SK-N-SH treated with all-trans-retinoic acid at 6 μM for 48 hours (cell line): ENCODE measurements at regions not wholly inside any gene's neighbourhood (a gene's known extent, or its start where the extent isn't known, plus 50 kb on each side); places are given as distances from the start of the nearest gene placed in this dataset.

Experiments used
- ATAC-seq: fragments of 200-7000 bp; cut with Tn5 transposase; 3 replicates; pipeline ENCODE4 v1.9.1; 2020; ENCODE audit warnings: mild to moderate bottlenecking, moderate library complexity
- ARNTL ChIP-seq: fragments of 450-650 bp; formaldehyde crosslinking; IDR thresholded peaks from 2 replicates; pipeline ENCODE4 v1.5.0; 2020; ENCODE audit warnings: low read depth, mild to moderate bottlenecking, moderate library complexity, borderline replicate concordance
- BACH2 ChIP-seq: fragments of 250-450 bp; sonication (Bioruptor Pico); IDR thresholded peaks from 2 replicates; pipeline ENCODE4 v1.9.0; 2021; ENCODE audit warnings: mild to moderate bottlenecking, borderline replicate concordance
- CREB5 ChIP-seq: fragments of 250-450 bp; sonication (Bioruptor Pico); IDR thresholded peaks from 2 replicates; pipeline ENCODE4 v1.5.1; 2020; ENCODE audit warnings: low read depth, mild to moderate bottlenecking, moderate library complexity
- CSDC2 ChIP-seq: fragments of 250-450 bp; sonication (Bioruptor Pico); IDR thresholded peaks from 2 replicates; pipeline ENCODE4 v1.5.0; 2020; ENCODE audit warnings: mild to moderate bottlenecking, moderate library complexity
- CSRNP3 ChIP-seq: fragments of 250-450 bp; sonication (Bioruptor Pico); IDR thresholded peaks from 2 replicates; pipeline ENCODE4 v1.5.1; 2021; ENCODE audit warnings: mild to moderate bottlenecking, moderate library complexity
- ESRRG ChIP-seq: fragments of 250-450 bp; sonication (Bioruptor Pico); IDR thresholded peaks from 2 replicates; pipeline ENCODE4 v1.6.1; 2021; ENCODE audit warnings: mild to moderate bottlenecking
- ISL1 ChIP-seq: fragments of 250-450 bp; sonication (Bioruptor Pico); IDR thresholded peaks from 2 replicates; pipeline ENCODE4 v2.1.2; 2022; ENCODE audit warnings: mild to moderate bottlenecking, moderate library complexity
- OSR1 ChIP-seq: fragments of 250-450 bp; sonication (Bioruptor Pico); IDR thresholded peaks from 2 replicates; pipeline ENCODE4 v1.8.0; 2022; ENCODE audit warnings: moderate library complexity, mild to moderate bottlenecking, inconsistent platforms
- PATZ1 ChIP-seq: fragments of 250-450 bp; sonication (Bioruptor Pico); IDR thresholded peaks from 2 replicates; pipeline ENCODE4 v1.8.0; 2020; ENCODE audit warnings: mild to moderate bottlenecking, moderate library complexity, borderline replicate concordance
- POU6F1 ChIP-seq: fragments of 250-450 bp; sonication (Bioruptor Pico); IDR thresholded peaks from 2 replicates; pipeline ENCODE4 v1.8.0; 2021; ENCODE audit warnings: low read depth, mild to moderate bottlenecking, moderate library complexity, borderline replicate concordance
- PPARA ChIP-seq: fragments of 250-450 bp; sonication (Bioruptor Pico); IDR thresholded peaks from 2 replicates; pipeline ENCODE4 v1.5.0; 2020; ENCODE audit warnings: mild to moderate bottlenecking, borderline replicate concordance
- RARB ChIP-seq: fragments of 250-450 bp; sonication (Bioruptor Pico); IDR thresholded peaks from 2 replicates; pipeline ENCODE4 v1.8.0; 2021; ENCODE audit warnings: mild to moderate bottlenecking, moderate library complexity
- SNAI2 ChIP-seq: fragments of 250-450 bp; sonication (Bioruptor Pico); IDR thresholded peaks from 2 replicates; pipeline ENCODE4 v1.5.0; 2020; ENCODE audit warnings: mild to moderate bottlenecking, moderate library complexity
- TCF4 ChIP-seq: fragments of 250-450 bp; sonication (Bioruptor Pico); IDR thresholded peaks from 2 replicates; pipeline ENCODE4 v1.8.0; 2021; ENCODE audit warnings: mild to moderate bottlenecking, moderate library complexity, borderline replicate concordance
- TOX ChIP-seq: fragments of 250-450 bp; sonication (Bioruptor Pico); IDR thresholded peaks from 2 replicates; pipeline ENCODE4 v1.8.0; 2021; ENCODE audit warnings: mild to moderate bottlenecking, moderate library complexity, borderline replicate concordance
- ZC3H10 ChIP-seq: fragments of 250-450 bp; sonication (Bioruptor Pico); IDR thresholded peaks from 2 replicates; pipeline ENCODE4 v1.5.1; 2021; ENCODE audit warnings: mild to moderate bottlenecking, moderate library complexity
- ZFP3 ChIP-seq: fragments of 250-450 bp; sonication (Bioruptor Pico); IDR thresholded peaks from 2 replicates; pipeline ENCODE4 v1.5.0; 2020; ENCODE audit warnings: mild to moderate bottlenecking, moderate library complexity
- ZFP30 ChIP-seq: fragments of 450-650 bp; formaldehyde crosslinking; IDR thresholded peaks from 2 replicates; pipeline ENCODE4 v1.5.0; 2022; ENCODE audit warnings: mild to moderate bottlenecking, moderate library complexity
- ZNF565 ChIP-seq: fragments of 450-650 bp; formaldehyde crosslinking; conservative IDR thresholded peaks from 2 replicates; pipeline ENCODE4 v1.5.0; 2020; ENCODE audit warnings: low read depth, mild to moderate bottlenecking, moderate library complexity
- ZNF70 ChIP-seq: fragments of 450-650 bp; formaldehyde crosslinking; IDR thresholded peaks from 2 replicates; pipeline ENCODE4 v1.5.0; 2020; ENCODE audit warnings: mild to moderate bottlenecking, moderate library complexity
- ZNF8 ChIP-seq: fragments of 450-650 bp; formaldehyde crosslinking; IDR thresholded peaks from 2 replicates; pipeline ENCODE4 v1.5.0; 2020; ENCODE audit warnings: mild to moderate bottlenecking, moderate library complexity

GRCh38 chr7:34332006-34332405, 326.0 kb upstream of the NPSR1 start:
- no peak for ATAC-seq
- TF ChIP-seq CSRNP3 = no peak
- no peak for TF ChIP-seq ZNF565 (CRISPR knock-in tag)
- no peak for TF ChIP-seq TCF4
- TF ChIP-seq OSR1 (CRISPR knock-in tag) = no peak
- no peak for TF ChIP-seq ZNF70 (CRISPR knock-in tag)
- no peak for TF ChIP-seq PPARA (CRISPR knock-in tag)
- TF ChIP-seq ZFP3 (CRISPR knock-in tag) = no peak
- TF ChIP-seq CREB5 (CRISPR knock-in tag) = no peak
- TF ChIP-seq PATZ1 (CRISPR knock-in tag) = no peak
- no peak for TF ChIP-seq BACH2 (CRISPR knock-in tag)
- no peak for TF ChIP-seq ISL1 (CRISPR knock-in tag)
- TF ChIP-seq ZC3H10 (CRISPR knock-in tag) = no peak
- TF ChIP-seq ZFP30 (CRISPR knock-in tag) = no peak
- no peak for TF ChIP-seq TOX (CRISPR knock-in tag)
- TF ChIP-seq SNAI2 (CRISPR knock-in tag) = no peak
- no peak for TF ChIP-seq POU6F1 (CRISPR knock-in tag)
- no peak for TF ChIP-seq ARNTL
- no peak for TF ChIP-seq ESRRG (CRISPR knock-in tag)
- TF ChIP-seq RARB (CRISPR knock-in tag) = no peak
- TF ChIP-seq CSDC2 (CRISPR knock-in tag) = no peak

GRCh38 chr7:34333184-34333583, 324.8 kb upstream of the NPSR1 start:
- ATAC-seq = no peak
- no peak for TF ChIP-seq ZC3H10 (CRISPR knock-in tag)
- no peak for TF ChIP-seq CSDC2 (CRISPR knock-in tag)
- TF ChIP-seq ZFP30 (CRISPR knock-in tag) = no peak
- no peak for TF ChIP-seq TOX (CRISPR knock-in tag)
- no peak for TF ChIP-seq CSRNP3
- TF ChIP-seq ESRRG (CRISPR knock-in tag) = no peak

- TF ChIP-seq POU6F1 (CRISPR knock-in tag) = no peak
- TF ChIP-seq PATZ1 (CRISPR knock-in tag) = no peak
- no peak for TF ChIP-seq OSR1 (CRISPR knock-in tag)
- TF ChIP-seq ZNF8 = no peak
- TF ChIP-seq CSRNP3 = no peak
- peak; percentile 83 for ATAC-seq
These were observed 324.1 kb upstream of the NPSR1 start for GRCh38 chr7:34333925-34334324.
